ENCODE measurements at regions not wholly inside any gene's neighbourhood (a gene's known extent, or its start where the extent isn't known, plus 50 kb on each side); places are given as distances from the start of the nearest gene placed in this dataset.

DNA sequence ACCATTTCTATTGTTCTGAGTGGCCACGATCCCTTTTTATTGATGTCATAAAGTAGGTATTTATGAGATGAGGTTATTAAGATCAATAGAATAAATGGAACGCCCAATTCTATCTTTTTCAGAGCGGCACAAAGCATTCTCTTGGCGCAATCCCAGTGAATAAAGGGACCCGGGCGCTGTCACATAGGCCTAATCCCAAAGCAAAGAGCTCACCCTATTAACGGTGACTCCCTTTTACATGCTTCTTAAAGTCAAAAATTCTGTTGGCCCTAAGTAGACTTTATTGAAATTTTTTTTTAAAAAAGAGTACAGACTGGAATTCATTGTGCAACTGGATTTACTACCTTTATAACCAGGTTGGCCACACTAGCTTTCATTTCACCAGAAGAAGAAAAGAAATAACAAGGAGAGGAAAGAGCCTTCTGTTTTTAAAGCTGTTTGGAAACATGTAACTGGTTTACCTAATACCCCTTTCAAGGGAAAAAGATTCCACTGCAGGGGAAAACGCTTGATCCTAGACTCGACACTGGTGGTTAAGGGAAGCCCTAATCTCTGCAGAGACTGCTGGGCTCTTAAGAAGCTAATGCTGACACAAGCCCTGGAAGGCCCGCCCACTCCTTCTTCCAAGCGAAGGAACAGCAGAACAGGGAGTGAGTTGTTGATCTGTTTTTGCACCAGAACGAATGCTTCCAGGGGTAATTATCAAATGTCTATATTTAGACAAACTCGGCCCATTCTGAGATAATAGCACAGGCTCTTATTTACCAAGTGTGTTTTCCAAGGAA, 381.2 kb downstream of the BCL11B start:
- no peak for TF ChIP-seq ZNF510 (tag by site-specific recombination; IDR thresholded peaks at IDR 0.05; ENCODE audit: insufficient replicate concordance)
- TF ChIP-seq ZNF585B (tag by site-specific recombination; IDR thresholded peaks at IDR 0.05) = no peak
- TF ChIP-seq, protein P1, sequence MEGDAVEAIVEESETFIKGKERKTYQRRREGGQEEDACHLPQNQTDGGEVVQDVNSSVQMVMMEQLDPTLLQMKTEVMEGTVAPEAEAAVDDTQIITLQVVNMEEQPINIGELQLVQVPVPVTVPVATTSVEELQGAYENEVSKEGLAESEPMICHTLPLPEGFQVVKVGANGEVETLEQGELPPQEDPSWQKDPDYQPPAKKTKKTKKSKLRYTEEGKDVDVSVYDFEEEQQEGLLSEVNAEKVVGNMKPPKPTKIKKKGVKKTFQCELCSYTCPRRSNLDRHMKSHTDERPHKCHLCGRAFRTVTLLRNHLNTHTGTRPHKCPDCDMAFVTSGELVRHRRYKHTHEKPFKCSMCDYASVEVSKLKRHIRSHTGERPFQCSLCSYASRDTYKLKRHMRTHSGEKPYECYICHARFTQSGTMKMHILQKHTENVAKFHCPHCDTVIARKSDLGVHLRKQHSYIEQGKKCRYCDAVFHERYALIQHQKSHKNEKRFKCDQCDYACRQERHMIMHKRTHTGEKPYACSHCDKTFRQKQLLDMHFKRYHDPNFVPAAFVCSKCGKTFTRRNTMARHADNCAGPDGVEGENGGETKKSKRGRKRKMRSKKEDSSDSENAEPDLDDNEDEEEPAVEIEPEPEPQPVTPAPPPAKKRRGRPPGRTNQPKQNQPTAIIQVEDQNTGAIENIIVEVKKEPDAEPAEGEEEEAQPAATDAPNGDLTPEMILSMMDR (tag by site-specific recombination; IDR thresholded peaks at IDR 0.05) = no peak
- no peak for TF ChIP-seq ZNF248 (tag by site-specific recombination; IDR thresholded peaks at IDR 0.05)
- TF ChIP-seq, protein P2, sequence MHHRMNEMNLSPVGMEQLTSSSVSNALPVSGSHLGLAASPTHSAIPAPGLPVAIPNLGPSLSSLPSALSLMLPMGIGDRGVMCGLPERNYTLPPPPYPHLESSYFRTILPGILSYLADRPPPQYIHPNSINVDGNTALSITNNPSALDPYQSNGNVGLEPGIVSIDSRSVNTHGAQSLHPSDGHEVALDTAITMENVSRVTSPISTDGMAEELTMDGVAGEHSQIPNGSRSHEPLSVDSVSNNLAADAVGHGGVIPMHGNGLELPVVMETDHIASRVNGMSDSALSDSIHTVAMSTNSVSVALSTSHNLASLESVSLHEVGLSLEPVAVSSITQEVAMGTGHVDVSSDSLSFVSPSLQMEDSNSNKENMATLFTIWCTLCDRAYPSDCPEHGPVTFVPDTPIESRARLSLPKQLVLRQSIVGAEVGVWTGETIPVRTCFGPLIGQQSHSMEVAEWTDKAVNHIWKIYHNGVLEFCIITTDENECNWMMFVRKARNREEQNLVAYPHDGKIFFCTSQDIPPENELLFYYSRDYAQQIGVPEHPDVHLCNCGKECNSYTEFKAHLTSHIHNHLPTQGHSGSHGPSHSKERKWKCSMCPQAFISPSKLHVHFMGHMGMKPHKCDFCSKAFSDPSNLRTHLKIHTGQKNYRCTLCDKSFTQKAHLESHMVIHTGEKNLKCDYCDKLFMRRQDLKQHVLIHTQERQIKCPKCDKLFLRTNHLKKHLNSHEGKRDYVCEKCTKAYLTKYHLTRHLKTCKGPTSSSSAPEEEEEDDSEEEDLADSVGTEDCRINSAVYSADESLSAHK (tag by site-specific recombination; IDR thresholded peaks at IDR 0.05) = no peak
- TF ChIP-seq ZNF18 (tag by site-specific recombination; IDR thresholded peaks at IDR 0.05) = no peak
- no peak for TF ChIP-seq ZNF350 (tag by site-specific recombination; IDR thresholded peaks at IDR 0.05)
- no peak for TF ChIP-seq YY1 (tag by site-specific recombination; IDR thresholded peaks at IDR 0.05)
